NCI-H82 treated with DMSO at 0.1 percent for 48 hours (cell line): ENCODE measurements at regions not wholly inside any gene's neighbourhood (a gene's known extent, or its start where the extent isn't known, plus 50 kb on each side); places are given as distances from the start of the nearest gene placed in this dataset.

Source experiments
- DNase-seq: peaks from one replicate; lab custom pipeline; 2025; ENCODE audit not compliant: unreplicated experiment; lab: John Stamatoyannopoulos, UW

DNA sequence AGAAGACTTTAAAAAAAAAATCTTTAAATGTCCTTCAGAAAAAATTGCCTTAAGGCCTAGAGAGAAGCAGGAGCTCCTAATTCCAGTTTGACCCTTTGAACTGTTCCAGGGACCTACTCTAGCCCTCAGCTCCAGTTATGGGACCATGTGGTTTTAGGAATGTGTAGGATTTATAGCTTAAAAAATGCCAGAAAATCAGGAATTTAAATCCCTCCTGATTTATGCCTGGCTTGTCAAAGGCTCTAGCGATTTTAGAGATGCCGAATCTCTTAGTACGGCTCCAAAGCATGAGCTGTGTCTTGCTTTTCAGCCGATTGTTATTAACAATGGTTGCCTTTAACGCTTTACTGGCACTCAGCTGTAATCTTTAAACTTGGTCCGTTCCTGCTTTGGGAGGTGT lies 130.6 kb upstream of the NPVF start:
- DNase-seq = no peak

DNA sequence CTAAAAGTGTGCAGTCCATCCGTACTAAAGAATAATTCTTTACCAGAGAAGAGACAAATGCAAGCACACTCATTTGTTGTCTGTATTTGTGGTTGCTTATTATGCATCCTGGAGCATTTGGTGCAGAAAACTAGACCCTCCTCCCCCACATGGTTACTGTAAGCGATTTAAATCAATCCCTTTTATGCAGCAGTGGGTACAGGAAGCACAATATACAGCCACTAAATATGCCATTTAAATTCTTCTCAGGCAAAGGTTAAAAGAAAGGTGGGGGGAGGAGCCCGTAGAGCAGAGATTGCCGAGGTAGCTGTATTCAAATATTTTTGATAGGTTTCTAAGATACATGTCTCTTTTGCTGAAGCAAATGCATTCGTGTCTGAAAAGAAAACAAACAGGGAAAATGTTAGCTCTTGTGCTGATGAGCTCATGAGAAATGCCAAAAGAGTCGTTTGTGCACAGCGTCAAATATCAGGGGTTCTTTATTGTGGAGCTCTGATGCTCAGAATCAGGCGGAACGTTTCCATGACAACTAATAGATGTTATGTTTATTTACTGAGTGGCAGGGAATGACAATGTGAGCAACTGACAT lies 131.3 kb upstream of the NPVF start:
- no peak for DNase-seq

DNA sequence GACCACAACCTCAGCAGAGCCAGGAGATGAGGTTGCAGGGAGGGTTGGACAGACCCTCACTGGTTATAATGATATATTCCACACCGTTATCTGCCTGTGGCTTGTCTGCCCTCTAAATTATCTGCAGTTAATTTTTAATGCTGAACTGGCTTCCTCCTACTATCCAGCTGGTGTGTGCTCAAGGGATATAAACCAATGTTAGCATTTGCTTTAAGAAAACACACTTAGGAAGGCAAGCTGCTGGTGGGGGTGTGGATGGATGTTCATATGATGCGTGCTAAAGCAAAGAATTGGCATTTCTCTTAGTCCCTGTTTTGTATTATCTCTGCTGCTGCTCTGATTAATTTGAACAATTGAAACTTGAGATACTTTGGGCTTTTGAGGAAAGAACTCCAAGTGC lies 132.2 kb upstream of the NPVF start:
- DNase-seq = no peak

DNA sequence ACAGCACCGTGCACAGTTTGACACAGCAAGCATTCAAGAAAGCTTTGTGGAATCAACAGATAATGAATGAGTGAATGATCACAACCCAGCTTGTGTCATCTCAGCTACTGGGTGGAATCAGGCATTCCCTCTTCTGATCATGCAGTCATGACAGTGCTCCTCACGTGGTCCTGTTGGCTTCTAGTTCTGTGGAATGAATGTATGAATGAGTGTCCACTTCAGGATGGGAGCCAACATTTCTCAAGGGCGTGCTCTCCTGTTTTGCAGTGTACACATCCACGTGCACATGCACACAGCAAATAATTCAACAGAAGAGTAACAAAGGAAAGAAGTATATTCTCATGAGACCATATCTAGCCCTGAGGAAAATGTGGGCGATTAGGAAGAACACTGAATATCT lies 133.1 kb upstream of the NPVF start:
- no peak for DNase-seq

DNA sequence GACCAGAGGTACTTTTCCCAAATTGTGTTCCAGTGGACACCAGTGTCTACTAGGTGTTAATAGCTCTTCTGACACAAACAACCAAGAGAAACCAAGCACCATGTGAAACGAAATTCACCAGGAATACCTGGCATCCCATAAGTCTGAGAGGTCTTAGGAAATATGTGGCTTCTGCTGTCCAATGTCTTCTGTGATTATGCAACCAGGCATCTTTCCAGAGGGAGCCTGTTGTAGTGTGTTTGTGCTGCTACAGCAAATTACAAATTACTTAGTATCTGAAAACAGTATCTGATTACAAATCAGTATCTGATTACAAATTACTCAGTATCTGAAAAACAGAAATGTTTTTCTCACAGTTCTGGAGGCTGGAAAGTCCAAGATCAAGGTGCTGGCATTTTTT lies 133.6 kb upstream of the NPVF start:
- no peak for DNase-seq

DNA sequence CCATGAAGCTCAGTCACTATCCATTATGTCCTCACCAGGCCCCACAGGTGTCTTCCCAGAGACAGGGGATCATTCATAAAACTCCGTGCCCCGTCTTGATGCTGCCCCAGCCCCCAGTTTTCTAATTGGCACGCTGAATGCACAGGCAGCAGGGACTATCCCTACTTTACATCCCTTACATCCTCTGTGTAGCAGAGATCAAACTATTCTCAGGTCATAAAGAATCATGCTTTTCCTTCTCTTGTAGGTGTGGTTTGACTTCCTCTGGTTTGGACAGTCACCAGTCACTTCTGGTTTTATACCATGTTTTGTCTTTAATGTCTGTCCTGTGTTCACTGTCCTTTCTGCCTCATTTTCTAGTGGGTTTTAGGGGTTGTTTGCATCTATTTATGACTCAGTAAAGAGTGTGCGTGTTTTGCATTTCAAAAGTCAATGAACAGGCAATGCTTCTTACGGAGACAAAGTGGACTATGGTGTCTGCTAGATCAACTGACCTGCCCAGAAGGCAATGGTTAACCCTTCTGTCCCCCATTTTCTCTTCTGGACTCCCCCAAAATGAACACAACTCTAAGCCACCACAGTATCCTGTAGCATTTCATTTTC lies 140.4 kb upstream of the NPVF start:
- no peak for DNase-seq

DNA sequence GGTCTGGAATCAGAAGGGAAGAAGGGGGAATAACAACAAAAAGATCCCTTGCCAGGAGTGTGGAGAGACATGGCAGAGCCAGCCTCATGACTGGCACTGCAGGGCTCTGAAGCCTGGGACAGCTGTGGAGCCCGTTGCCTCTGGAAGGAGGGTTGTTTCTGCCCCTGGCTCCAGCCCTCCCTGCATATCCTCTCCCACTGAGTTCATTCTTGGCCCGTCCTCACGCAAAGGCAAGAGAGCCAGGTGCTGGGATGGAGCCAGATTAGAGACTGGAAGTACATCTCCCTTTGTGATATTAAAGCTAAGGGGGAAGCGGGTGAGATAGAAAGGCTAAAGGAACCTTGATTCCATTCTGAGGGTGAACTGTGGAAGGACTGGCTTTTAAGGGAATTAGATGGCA lies 141.5 kb upstream of the NPVF start:
- no peak for DNase-seq

DNA sequence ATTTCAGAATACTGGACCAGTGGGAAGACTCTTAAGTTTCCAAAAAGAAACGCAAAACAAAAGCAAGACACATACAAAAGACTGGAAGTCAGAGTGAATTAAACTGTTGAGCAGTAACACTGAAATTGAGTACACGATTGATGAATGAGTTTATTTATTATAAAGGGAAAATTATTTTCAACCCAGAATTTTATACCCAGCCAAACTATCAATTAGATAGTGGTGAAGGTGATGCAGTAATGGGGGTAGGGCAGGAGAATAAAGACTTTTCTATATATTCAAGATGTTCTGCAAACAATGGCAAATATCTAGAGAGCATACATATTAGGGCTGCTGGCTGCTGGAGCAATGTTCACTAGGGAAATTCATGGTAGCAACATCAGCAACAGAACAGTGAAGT lies 143.7 kb upstream of the NPVF start:
- DNase-seq = no peak

DNA sequence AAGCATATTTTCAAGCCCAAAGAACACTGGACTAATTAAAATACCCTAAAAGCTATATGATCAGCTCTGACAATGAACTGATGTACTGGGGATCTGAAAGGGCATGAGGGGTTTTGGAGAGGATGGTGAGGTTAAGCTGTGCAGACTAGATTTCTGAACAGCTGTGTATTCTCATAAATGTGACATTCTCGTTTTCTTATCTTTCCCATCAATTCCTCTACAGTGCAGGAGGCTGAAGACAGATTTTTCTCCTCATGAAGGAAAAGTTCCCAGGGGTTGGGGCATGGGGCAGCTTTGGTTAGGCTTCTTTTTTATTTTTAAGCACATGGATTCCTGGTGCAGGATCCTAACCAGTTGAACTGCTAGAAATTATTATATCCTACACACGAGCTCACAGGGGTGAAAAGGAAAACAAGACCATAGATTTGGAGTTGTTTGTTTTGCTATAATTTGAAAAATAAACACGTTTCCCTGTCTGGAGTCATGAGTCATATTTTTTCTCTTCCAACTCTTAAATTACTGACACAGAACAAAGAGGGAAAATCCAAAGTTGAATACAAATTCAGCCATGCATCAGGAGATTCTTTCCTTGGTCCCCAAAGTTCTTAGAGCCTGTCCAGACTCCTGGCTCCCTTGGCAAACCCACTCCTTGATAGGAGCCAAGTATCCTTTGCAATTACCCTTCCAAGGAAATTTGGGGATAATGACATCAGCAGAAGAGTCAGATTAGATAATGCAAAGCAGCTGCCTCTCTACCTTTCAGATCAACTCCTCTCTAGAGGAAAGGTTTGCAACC lies 147.7 kb upstream of the NPVF start:
- DNase-seq = no peak

DNA sequence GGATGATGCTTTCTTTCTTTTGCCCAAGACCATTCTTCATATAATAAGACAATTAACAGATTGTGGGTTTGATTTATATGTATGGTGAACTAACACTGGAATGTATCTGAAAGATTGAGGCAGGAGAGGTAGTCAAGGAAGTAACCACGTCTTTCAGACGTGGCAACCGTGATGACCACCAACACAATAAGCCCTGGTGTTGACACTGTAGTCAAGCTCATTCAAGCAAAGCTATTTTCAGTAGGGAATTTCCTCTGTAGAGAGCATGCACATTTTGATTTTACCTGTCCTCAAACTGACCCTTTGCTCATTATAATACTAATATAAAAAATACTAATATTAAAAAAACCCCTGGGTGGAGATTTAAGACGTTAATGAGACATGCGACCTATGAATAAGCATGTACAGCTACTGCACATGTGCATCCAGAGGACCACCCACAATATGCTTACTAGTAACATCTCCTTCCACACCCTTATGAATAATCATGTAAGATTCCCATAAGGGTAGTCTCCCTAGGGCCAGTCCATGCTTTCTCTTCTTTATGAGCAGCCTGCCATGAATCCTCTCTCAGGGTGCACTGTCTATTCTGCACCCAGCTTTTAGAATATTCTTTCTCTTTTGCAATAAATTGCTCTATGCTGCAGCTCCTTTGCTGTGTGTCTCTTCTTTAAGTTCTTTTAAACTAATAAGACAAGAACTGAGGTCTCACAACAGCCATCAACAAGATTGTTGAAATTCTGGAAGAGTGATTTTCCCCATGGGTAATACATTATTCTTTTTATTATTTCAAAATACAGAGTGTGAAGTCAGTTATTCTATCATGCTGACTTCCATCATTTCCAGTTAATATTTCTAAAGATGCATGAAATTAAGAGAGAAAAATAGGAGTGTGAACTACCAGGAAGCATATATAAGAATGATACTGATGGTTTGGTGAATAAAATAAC lies 151.3 kb upstream of the NPVF start:
- DNase-seq = no peak

DNA sequence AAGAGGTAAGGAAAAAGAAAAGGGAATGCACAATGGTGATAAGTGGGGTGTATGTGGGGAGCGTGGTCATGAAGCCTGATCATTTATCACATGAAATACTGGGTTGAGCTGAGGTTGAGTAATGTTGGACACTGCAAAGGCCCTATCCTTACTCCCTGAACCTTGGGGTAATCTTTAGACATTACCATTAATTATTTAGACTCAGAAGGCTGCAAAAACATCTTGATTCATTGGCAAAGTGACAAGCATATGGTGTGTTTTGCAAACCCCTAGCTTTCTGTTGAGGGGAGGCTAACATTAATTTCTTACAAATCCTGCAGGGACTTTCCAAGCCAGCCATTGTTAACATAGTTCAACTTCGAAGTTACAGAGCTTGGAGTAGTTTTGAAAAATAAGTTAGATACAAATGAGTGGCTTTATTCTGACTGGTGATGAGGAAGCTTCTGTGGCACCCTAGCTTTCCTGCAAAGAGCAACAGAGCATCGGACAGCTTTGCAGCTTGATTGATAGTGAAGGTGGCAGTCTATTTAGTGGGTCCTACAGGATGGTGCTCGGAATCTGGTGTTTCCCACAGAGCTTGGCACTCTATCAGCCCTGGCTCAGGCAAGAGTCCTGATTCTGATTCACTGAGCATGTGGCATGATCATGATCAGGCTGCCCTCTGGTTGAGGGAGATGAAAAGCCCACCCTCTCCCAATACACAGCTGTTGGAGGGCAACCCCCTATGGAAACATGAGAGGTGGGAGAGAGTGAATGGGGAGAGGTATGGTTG lies 153.7 kb upstream of the NPVF start:
- no peak for DNase-seq

DNA sequence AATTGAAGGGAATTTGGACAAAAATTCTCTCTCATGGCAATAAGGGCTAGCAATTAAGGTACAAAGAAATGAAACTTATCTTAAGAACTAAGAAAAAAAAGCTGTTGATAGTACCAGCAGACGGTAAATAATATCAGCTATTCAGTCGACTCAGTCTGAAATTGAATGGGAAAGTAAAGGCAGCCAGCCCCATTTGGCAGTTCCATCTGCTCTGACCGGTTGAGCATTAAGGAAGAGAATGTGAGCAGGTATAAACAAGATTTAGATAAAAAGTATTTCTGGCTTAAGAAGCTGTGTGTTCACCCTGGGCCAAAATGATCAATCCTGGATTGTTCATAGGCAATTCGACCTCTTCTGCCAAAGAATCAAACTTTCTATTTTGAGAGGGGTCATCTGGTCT lies 154.6 kb upstream of the NPVF start:
- DNase-seq = no peak

DNA sequence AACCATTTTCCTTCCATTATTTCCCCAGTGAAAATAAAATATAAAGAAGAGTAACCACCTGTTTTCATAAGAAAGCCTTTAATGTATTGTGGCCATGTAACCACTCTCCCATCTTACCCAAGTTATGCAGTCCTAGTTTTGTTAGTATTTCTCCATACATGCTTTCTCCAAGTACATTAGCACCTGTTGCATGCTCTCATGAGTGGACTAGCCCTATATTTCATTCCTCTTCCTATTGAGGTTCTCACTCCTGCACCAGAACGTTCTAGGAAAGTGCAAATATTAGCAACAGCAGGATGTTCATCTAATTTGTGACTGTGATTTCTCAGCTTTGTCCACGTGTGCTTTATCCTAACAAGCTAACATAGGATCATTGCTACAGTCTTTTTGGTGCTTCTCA lies 155.1 kb upstream of the NPVF start:
- DNase-seq = no peak

DNA sequence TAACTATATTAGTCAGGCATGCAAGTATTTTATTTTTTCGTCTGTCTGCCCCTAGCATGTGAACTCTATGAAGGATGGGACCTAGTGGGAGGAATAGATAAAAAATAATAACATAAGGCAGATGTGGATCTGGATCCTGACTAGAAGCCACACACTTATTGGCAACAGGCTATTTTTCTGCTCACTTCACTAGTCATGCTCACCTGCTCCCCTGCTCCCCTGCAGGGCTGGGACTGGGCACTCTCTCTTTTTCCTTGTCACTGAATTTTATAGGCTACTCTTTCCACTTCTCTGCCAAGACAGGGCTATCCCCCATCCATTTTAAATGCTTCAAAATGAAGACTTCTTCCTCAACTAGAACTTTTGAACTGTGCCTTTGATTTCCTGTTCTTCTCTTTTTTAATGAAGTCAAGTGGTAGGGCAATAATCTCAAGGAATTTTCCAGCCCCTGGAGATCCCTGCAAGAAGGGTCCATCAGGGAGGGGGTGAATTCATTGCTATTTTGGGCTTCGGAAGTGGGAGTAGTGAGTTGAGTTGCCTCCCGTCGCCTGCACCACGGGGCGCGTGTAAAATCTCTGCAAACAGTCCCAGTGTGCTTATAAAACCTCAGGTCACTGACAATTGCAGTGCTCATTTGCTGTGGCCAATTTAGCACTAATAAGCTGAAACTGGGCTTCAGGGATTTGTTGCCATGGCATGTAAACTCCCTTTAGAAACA lies 156.7 kb upstream of the NPVF start:
- no peak for DNase-seq

DNA sequence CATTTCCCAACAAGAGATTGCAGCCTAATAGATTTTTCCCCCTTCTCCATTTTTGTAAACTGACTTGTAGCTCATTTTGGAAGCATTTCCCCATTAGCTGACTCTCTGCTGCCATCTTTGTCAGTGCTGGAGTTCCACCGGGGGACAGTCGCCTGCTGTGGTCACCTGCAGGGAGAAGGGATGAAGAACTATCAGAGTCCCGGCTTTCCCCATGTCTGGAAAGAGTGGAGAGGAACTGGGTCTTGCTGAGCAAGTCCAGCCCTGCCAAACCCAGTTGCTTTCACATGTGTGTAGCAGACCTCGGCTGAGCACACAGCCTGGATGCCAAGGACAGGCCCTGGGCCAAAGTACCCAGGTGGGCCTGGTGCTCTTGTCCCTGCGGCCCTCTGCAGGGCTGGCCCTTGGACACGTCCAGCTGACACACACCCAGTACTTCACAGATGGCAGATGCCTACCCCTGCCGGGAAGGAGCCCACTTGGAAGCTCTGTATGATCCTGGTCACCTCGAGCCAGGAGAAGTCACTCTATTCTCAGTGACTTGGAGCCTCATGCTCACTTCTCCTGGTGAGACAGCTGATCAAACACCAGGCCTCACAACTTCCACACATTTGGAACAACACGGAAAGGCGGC lies 157.3 kb upstream of the NPVF start:
- no peak for DNase-seq

DNA sequence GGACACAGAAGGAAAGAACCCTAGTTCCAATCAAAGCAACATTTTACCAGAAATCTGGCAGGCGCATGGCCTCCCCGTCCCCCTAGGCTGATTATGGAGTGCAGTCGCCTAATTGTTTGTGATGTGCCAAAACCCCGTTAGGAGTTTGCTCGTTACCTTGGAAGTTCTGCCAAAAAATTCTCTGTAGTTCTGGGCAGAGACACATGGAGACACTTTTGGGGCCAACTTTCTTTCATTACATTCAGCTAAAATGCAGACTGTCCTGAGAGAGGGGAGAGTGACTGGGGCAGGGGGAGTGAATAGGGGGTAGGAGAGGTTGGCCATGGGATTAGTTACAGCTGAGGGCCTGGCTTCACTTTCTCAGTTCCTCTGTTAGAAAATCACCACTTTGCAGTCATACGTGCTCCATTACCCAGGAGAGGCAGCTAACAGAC lies 158.0 kb upstream of the NPVF start:
- no peak for DNase-seq

DNA sequence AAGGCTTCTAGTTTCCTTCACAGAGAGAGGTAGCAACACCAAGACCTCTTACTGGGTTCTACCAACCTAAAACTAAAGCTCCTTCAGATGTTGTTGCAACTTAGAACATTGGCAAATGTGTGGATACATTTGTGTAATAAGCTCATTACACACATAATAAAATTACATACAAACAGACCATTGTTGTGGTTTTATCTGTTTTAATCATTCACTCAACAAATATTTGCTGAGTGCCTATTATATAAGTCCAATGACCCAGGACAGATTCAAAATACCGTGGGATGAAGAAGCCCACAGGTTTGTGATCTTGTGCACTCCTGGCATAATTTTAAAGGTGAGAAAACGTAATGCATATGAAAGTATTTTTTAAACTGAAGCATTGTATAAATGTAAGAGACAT lies 160.4 kb upstream of the NPVF start:
- no peak for DNase-seq

DNA sequence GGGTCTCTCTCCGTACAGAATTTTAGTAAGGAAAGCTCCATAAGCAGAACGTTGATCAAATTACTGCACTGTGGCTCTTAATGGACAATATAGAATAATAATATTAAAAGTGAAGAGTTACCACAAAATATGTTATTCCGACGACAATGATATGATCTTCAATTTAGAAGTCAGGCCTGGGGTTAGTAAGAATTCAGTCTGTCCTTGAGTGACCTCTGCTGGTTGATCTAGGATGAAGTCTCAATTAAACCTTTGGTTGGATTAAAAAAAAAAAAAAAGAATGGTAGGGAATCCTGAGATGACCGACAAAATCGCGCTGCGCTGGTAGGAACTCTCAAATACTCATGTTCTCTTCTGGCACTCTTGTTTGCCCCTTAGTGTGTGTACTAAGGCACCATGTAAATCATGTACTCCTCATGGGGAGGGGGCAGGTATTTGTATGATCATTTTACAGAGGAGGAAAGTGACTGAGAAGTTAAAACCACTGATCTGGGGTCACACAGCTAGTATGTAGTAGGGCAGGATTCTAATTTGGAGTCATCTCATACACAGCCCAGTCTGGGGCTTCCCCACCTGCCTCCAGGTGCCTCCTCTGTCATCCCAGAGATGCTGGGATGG lies 161.3 kb upstream of the NPVF start:
- DNase-seq = peak; percentile 25

DNA sequence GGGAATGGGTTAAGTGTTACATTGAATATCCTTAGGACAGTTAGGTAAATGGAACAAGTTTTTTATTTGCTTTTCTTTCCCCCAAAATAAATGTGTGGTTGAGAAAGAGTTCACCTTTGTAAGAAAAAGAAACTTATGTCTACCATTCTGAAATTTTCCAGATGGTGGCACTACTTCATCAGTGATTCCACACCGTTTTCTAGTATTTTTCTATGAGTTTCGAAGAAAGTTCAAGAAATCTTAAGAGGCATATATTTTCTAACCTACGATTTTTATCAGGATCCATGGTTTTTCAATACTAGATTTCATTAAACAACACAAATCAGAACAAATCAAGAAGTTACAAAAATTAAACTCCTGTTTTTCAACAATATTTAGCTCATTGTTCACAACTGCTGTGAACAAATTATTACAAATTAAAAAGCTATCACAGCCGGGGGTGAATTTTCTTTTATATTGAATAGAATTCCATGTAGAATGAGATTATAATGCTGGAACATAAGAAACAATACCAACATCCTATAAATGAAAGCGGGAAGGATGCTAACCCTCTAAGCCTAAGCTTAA lies 163.1 kb upstream of the NPVF start:
- no peak for DNase-seq
